ENCODE measurements at regions not wholly inside any gene's neighbourhood (a gene's known extent, or its start where the extent isn't known, plus 50 kb on each side); places are given as distances from the start of the nearest gene placed in this dataset.
"Not testable (repeated sequence)": the region's sequence is repeated elsewhere in the genome, so short reads cannot be mapped to it uniquely, and the experiment has no call there.

DNA sequence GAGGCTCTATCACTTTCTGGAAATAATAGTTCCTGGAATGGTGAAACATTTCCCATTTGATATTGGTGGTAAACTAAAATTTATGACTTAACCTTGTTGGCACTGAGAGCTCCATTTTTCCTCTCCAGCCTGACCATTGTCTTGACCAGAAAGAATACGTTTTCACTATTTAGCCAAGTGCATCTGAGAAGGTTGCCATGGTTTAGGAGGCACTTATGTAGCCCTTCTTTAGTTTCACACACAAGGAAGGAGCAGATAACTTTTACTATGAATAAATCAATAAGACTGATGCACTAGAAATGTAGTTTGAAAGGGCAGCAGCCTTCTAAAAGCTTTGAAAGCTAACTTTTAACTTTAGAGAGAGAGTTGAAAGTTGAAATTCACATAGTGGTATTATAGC lies 1045.5 kb upstream of the CDH6 start:
- no peaks in the 10 kb centered on the region for H3K36me3 Mint-ChIP-seq (ENCODE audit: low read depth)
- DNase-seq: no peak
- intact Hi-C loops (cut with micrococcal nuclease): no loop called here
- CTCF ChIA-PET: no interaction called here
- no peak overlapping the region for H3K27ac Mint-ChIP-seq
- no peak for TF ChIP-seq CTCF (IDR thresholded peaks at IDR 0.05)
- peaks cover 6% of the 10 kb centered on the region for H3K9me3 Mint-ChIP-seq
- no peak for ATAC-seq
- no peaks in the 10 kb centered on the region for H3K27me3 Mint-ChIP-seq
- H3K4me1 Mint-ChIP-seq (ENCODE audit: low read depth): no peaks in the 10 kb centered on the region
- POLR2A ChIA-PET: no interaction called here
- no peak overlapping the region for H3K4me3 Mint-ChIP-seq

DNA sequence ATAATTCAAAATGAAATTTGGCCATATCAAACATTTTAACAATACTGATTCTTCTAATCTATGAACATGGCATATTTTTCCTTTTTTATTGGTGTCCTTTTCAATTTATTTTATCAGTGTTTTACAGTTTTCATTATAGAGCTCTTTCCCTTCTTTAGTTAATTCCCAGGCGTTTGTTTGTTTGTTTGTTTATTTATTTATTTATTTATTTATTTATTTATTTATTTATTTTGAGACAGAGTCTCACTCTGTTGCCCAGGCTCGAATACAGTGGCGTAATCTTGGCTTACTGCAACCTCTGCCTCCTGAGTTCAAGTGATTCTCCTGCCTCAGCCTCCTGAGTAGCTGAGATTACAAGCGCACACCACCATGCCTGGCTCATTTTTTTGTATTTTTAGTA lies 1049.4 kb upstream of the CDH6 start:
- intact Hi-C loops (cut with micrococcal nuclease); DNase-seq; POLR2A ChIA-PET; H3K4me1 Mint-ChIP-seq (ENCODE audit: low read depth); H3K27me3 Mint-ChIP-seq; CTCF ChIA-PET; ATAC-seq; H3K36me3 Mint-ChIP-seq (ENCODE audit: low read depth); H3K27ac Mint-ChIP-seq; H3K9me3 Mint-ChIP-seq; H3K4me3 Mint-ChIP-seq: not testable (repeated sequence)

- no peak for ATAC-seq
- Mint-ChIP-seq H3K9me3 (peaks cover 8% of the 10 kb centered on the region), H3K4me3 (no peak overlapping the region), H3K36me3 (ENCODE audit: low read depth) (no peaks in the 10 kb centered on the region), H3K27me3 (no peaks in the 10 kb centered on the region), H3K4me1 (ENCODE audit: low read depth) (no peaks in the 10 kb centered on the region), H3K27ac (no peak overlapping the region)
- ChIA-PET CTCF (no interaction called here), POLR2A (no interaction called here)
- DNase-seq: no peak
- intact Hi-C loops (cut with micrococcal nuclease): no loop called here
- no peak for TF ChIP-seq CTCF (IDR thresholded peaks at IDR 0.05)
Measured at GRCh38 chr5:30142432-30142831, 1051.1 kb upstream of the CDH6 start.

DNA sequence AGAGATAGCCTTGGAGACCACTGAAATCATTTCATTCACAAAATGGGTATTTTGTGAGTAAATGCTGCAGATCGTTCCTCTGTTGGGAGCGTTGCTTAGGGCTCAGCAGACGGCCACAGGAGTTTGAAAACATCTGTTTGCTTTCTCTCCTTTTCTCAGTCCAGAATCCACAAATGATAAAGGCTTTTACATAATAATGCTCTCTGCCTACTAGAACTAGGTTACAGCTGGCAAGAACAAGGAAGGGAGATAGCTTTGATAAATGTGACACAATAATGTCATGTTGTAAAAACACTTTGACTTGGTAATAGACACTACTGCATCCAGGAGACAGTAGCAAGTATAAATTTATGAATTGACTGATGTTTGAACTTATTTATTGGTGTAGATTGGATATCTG lies 1072.4 kb upstream of the CDH6 start:
- intact Hi-C loops (cut with micrococcal nuclease): no loop called here
- ATAC-seq: no peak
- no peak overlapping the region for H3K4me3 Mint-ChIP-seq
- no peak for DNase-seq
- CTCF ChIA-PET: no interaction called here
- no peak overlapping the region for H3K27ac Mint-ChIP-seq
- no peaks in the 10 kb centered on the region for H3K27me3 Mint-ChIP-seq
- TF ChIP-seq CTCF (IDR thresholded peaks at IDR 0.05): no peak
- peaks cover 21% of the 10 kb centered on the region for H3K9me3 Mint-ChIP-seq
- no peaks in the 10 kb centered on the region for H3K4me1 Mint-ChIP-seq (ENCODE audit: low read depth)
- H3K36me3 Mint-ChIP-seq (ENCODE audit: low read depth): no peaks in the 10 kb centered on the region
- POLR2A ChIA-PET: no interaction called here

DNA sequence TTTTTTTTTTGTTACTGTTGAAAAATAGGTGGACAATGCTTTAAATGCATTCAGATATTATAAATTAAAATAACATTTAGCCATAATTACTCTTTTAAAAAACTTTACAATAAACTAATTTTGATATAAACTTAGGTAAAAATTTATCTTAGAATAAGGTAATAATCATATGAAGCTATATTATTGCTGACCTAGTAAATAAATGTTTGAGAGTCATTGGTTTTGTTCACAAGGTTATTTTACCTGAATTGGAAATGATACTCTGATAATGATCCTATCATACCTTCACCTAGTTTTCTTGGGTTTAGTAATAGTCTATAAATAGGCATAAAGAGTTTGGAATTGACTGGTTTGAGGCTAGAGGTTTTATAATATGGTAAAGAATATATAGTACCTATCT lies 1076.4 kb upstream of the CDH6 start:
- H3K27ac Mint-ChIP-seq: no peak overlapping the region
- no peak for ATAC-seq
- ChIA-PET CTCF (no interaction called here), POLR2A (no interaction called here)
- TF ChIP-seq CTCF (IDR thresholded peaks at IDR 0.05): no peak
- no peak overlapping the region for H3K4me3 Mint-ChIP-seq
- DNase-seq: no peak
- H3K9me3 Mint-ChIP-seq: peaks cover 17% of the 10 kb centered on the region
- H3K36me3 Mint-ChIP-seq (ENCODE audit: low read depth): no peaks in the 10 kb centered on the region
- no peaks in the 10 kb centered on the region for H3K4me1 Mint-ChIP-seq (ENCODE audit: low read depth)
- intact Hi-C loops (cut with micrococcal nuclease): no loop called here
- H3K27me3 Mint-ChIP-seq: no peaks in the 10 kb centered on the region

DNA sequence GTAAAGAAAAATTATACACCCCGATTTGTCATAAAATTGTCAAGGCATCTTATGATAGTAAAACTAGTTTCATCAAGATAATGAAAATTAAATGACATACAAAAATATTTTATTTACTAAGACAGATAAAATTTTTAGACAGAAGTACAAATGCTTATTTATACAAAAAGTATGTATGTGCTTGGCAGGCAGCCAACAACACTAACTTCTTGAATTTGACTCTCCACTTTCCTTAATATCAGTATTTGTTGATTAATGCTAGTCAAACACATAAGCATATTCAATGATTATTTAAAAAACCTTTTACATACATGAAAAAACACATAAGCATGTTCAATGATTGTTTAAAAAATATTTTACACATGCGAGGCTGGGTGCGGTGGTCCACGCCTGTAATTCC lies 1079.9 kb upstream of the CDH6 start:
- CTCF ChIA-PET: no interaction called here
- Mint-ChIP-seq H3K27ac (no peak overlapping the region), H3K36me3 (ENCODE audit: low read depth) (no peaks in the 10 kb centered on the region), H3K4me1 (ENCODE audit: low read depth) (no peaks in the 10 kb centered on the region), H3K9me3 (peaks cover 14% of the 10 kb centered on the region), H3K4me3 (no peak overlapping the region), H3K27me3 (no peaks in the 10 kb centered on the region)
- intact Hi-C loops (cut with micrococcal nuclease): no loop called here
- DNase-seq (no peak), ATAC-seq (no peak)
- POLR2A ChIA-PET: no interaction called here
- TF ChIP-seq CTCF (IDR thresholded peaks at IDR 0.05): no peak
